Kidney epithelial cell (primary cell): ENCODE measurements at regions not wholly inside any gene's neighbourhood (a gene's known extent, or its start where the extent isn't known, plus 50 kb on each side); places are given as distances from the start of the nearest gene placed in this dataset.

Experiments
- DNase-seq: peaks from one replicate; pipeline ENCODE4 v3.0.0-alpha.2; 2010; ENCODE audit warnings: low read depth
- H3K27me3 ChIP-seq: 2 replicates; pipeline ENCODE4 v1.6.0; 2011; ENCODE audit warnings: low read length; ENCODE audit not compliant: control insufficient read depth, insufficient read depth
- H3K36me3 ChIP-seq: 2 replicates; pipeline ENCODE4 v1.5.1; 2011; ENCODE audit warnings: low read length; ENCODE audit not compliant: control insufficient read depth, insufficient read depth
- H3K4me3 ChIP-seq: 2 replicates; pipeline ENCODE4 v1.5.1; 2011; ENCODE audit warnings: low read depth, mild to moderate bottlenecking, control low read depth, low read length
- TF ChIP-seq, protein P1 (sequence below): IDR thresholded peaks from 2 replicates; pipeline ENCODE4 v1.5.1; 2011; ENCODE audit warnings: mild to moderate bottlenecking, moderate library complexity, low read length, control low read depth, inconsistent platforms; ENCODE audit not compliant: insufficient read depth, poor library complexity, severe bottlenecking

DNA sequence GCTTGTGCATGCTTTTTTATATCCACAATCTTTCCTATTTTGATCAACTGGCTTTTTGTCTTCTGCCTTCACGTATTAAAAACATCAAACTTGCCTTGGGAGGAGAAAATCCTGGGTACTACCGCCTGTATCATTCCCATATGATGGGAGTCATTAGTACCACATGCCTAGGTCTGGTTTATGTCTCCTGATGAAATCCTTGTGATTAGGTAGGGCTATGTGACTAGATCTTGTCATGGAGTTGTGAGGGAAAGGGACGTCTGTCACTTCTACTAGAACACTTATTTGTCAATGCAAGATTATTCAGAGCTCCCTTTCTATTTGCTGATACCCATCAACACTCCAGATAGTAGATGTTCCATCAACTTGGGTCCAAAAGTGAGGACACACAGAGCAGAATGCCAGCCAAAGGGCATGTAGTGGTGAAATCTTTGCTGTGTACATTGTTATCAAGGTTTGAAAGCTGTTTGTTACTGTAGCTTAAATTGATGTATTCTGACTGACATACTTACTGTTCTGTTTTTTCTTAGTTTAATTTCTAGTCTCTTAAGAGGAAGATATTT, 621.8 kb upstream of the NR5A2 start:
- TF ChIP-seq, protein P1, sequence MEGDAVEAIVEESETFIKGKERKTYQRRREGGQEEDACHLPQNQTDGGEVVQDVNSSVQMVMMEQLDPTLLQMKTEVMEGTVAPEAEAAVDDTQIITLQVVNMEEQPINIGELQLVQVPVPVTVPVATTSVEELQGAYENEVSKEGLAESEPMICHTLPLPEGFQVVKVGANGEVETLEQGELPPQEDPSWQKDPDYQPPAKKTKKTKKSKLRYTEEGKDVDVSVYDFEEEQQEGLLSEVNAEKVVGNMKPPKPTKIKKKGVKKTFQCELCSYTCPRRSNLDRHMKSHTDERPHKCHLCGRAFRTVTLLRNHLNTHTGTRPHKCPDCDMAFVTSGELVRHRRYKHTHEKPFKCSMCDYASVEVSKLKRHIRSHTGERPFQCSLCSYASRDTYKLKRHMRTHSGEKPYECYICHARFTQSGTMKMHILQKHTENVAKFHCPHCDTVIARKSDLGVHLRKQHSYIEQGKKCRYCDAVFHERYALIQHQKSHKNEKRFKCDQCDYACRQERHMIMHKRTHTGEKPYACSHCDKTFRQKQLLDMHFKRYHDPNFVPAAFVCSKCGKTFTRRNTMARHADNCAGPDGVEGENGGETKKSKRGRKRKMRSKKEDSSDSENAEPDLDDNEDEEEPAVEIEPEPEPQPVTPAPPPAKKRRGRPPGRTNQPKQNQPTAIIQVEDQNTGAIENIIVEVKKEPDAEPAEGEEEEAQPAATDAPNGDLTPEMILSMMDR = no peak
- no peak for DNase-seq
- no peaks in the 10 kb centered on the region for H3K27me3 ChIP-seq
- no peak overlapping the region for H3K4me3 ChIP-seq
- H3K36me3 ChIP-seq = no peaks in the 10 kb centered on the region

DNA sequence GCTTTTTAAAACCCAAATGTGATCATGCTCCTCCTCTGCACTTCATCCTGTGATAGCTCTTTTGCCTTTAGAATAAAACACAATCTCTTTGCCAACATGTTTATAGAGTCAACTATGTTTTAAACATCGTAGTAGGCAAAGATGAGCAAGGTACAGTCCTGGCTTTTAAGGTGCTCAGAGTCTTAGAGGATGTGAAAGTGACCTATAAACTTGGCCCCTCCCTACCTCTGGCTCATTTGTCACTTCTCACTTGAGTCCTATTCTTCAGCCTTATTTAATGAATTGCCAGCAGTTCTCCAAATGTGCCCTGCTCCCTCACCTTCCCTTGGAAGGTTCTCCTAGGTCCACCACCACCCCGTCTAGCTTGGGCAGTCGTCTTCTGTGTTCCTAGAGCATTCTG, 617.0 kb upstream of the NR5A2 start:
- no peaks in the 10 kb centered on the region for H3K27me3 ChIP-seq
- H3K4me3 ChIP-seq = no peak overlapping the region
- no peaks in the 10 kb centered on the region for H3K36me3 ChIP-seq
- TF ChIP-seq, protein P1 = no peak
- DNase-seq = no peak

DNA sequence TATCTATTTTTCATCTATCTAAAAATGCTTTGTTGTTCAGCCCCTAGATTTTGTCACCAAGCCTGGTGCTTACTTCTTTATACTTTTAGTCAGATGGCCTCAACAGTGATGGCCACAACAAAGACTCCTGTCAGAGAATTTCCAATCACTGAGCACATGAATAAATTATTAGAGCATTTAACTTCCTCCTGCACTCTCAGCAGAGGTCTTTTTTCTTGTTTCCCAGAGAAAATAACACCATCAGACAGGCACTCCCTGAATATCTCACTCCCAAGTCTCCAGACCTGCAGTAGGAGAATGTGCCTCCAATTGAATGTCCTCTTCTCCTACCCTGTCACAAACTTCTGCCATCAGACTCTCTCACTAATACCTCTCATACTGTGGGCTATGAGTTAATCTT, 616.0 kb upstream of the NR5A2 start:
- TF ChIP-seq, protein P1 = no peak
- Histone ChIP-seq H3K4me3 (no peak overlapping the region), H3K36me3 (no peaks in the 10 kb centered on the region), H3K27me3 (no peaks in the 10 kb centered on the region)
- no peak for DNase-seq

DNA sequence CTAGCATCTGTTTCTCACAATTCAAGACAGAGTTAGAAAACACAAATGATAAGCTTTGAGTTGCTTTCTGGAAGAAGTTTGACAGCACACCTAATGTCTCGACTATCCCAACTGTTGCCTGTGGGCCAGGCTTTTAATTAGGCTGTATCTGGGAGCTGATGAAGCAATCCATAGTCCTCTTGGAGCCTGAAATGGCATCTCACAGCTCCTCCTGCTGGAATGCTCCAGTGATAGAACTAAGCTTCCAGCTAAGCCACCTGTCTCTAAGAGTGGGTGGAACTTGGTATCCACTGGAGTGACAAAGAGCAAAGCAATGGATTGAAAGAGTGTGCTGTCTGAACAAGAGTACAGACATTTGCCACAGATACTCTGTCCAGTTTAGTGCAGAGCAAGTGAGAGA, 605.3 kb upstream of the NR5A2 start:
- Histone ChIP-seq H3K27me3 (no peaks in the 10 kb centered on the region), H3K4me3 (no peak overlapping the region), H3K36me3 (no peaks in the 10 kb centered on the region)
- TF ChIP-seq, protein P1 = peak; percentile 44
- no peak for DNase-seq

DNA sequence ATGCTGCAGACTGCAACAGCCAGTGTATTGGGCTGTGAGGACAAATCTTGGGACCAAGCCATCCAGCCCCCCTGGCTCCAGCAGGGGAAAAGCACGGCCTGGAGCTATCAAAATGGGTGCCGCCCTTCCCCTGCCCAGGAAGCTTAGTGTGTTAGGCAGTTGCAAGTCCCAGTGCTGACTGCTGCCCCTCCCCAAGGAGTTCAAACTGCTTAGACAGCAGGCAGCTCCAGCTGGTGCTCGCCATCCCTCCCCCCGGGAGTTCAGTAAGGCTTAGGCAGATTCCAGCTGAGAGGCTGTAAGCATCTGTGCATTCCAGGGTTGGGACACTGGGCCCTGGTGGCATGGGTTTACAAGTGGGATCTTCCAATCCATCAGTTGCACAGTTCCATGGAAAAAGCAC, 579.6 kb upstream of the NR5A2 start:
- Histone ChIP-seq H3K27me3 (no peaks in the 10 kb centered on the region), H3K36me3 (no peaks in the 10 kb centered on the region), H3K4me3 (no peak overlapping the region)
- no peak for DNase-seq
- TF ChIP-seq, protein P1 = no peak

DNA sequence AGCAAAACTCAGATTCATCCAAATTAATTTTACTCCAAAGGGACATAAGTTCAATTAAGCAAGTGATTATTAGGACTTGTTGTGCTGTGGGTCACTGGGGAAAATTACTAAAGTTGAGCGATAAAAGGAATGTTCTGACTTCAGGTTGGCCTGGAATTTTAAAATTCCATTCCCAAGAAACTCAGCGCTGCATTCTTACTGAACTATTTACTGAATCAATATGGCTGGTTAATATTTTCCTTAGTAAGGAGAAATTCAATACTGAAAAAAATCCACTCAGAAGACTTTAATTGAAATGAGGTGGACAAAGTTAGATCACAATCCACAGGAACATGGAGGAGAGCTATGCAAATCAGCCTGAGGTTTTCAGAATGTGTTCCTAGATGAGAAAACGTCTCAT, 578.9 kb upstream of the NR5A2 start:
- Histone ChIP-seq H3K36me3 (no peaks in the 10 kb centered on the region), H3K27me3 (no peaks in the 10 kb centered on the region), H3K4me3 (no peak overlapping the region)
- TF ChIP-seq, protein P1 = no peak
- peak; percentile 21 for DNase-seq
